NT2/D1 (cell line): ENCODE measurements at regions not wholly inside any gene's neighbourhood (a gene's known extent, or its start where the extent isn't known, plus 50 kb on each side); places are given as distances from the start of the nearest gene placed in this dataset.

Experiments
- YY1 ChIP-seq: IDR thresholded peaks from 2 replicates; pipeline ENCODE4 v1.6.1; 2011; ENCODE audit not compliant: insufficient read length, insufficient read depth
- ZNF274 ChIP-seq: IDR thresholded peaks from 2 replicates; pipeline ENCODE4 v1.6.1; 2011; ENCODE audit warnings: mild to moderate bottlenecking, low read depth, low read length

DNA sequence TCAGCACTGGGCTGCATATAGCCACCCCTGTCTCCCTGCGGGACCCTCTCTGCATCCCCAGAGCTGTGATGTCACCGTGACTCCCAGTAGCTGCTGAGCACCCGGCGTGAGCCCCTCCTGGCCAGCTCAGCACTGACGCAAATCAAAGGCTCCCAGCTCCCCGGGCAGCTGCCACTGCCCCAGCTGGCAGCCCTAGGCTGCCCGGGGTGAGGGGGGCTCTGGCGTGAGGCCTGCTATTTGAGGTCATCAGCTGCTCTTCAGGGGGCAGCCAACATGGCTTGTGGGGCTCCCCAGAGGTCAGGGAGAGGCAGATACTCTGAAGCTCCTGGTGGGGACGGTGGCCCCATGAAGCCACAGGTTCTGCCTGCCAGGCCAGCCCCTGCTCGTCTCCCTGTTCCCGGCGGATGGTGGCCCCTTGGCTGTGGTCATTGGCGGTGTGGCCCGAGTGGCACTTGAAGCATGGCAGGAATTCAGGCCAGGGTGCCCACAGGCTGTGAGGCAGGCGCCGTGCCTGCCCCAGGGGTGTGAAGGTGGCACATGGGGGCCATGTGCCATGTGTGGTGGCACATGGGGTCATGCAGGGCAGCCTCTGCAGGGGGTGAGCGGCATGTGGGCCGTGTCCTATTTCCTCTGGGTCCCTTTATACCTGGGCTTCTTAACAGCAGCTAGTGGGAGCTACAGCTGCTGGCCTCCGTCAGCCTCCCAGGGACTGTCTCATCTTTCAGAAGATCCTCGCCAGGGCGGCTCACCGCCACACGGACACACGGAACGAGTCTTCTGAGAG lies 85.4 kb downstream of the SIK1 start:
- TF ChIP-seq ZNF274 (no peak), YY1 (no peak)
